A549 (cell line): ENCODE measurements at regions not wholly inside any gene's neighbourhood (a gene's known extent, or its start where the extent isn't known, plus 50 kb on each side); places are given as distances from the start of the nearest gene placed in this dataset.

Experiments
- CHD4 ChIP-seq: fragments of 200-600 bp; sonication (generic); IDR thresholded peaks from 2 replicates; pipeline ENCODE4 v1.6.1; 2016; ENCODE audit warnings: antibody characterized with exemption, mild to moderate bottlenecking, borderline replicate concordance
- EP300 ChIP-seq, 2 experiments: fragments of >200 bp; sonication (Bioruptor Twin); formaldehyde crosslinking; IDR thresholded peaks; 2 replicates in 1 of 2; 3 replicates in 1 of 2; pipeline ENCODE4 v1.6.1; 2016 to 2017
- JUN ChIP-seq, 2 experiments: fragments of >200 bp; sonication (Bioruptor Twin); formaldehyde crosslinking; IDR thresholded peaks; 2 replicates in 1 of 2; 3 replicates in 1 of 2; pipeline ENCODE4 v1.6.1; 2016 to 2017
- MAZ ChIP-seq: fragments of 150-350 bp; IDR thresholded peaks from 2 replicates; pipeline ENCODE4 v1.6.1; 2014; ENCODE audit warnings: antibody characterized with exemption, low read depth, low read length, borderline replicate concordance
- MYC ChIP-seq: IDR thresholded peaks from 2 replicates; pipeline ENCODE4 v1.6.1; 2012; ENCODE audit warnings: mild to moderate bottlenecking, inconsistent platforms, low read length, improper control_type of control experiment, borderline replicate concordance
- POLR2A ChIP-seq: IDR thresholded peaks from 2 replicates; pipeline ENCODE4 v1.6.1; 2012; ENCODE audit warnings: mild to moderate bottlenecking, low read length
- RNF2 ChIP-seq: fragments of 200-600 bp; sonication (generic); IDR thresholded peaks from 2 replicates; pipeline ENCODE4 v1.6.1; 2016; ENCODE audit warnings: low read depth, mild to moderate bottlenecking, antibody characterized with exemption, moderate library complexity, borderline replicate concordance
- TF ChIP-seq, protein P1 (sequence below): fragments of >200 bp; sonication (Bioruptor Twin); formaldehyde crosslinking; IDR thresholded peaks from 3 replicates; pipeline ENCODE4 v1.5.1; 2016
- TF ChIP-seq, protein P2 (sequence below): fragments of 450-650 bp; IDR thresholded peaks from 2 replicates; pipeline ENCODE4 v1.6.1; 2014; ENCODE audit warnings: antibody characterized with exemption

DNA sequence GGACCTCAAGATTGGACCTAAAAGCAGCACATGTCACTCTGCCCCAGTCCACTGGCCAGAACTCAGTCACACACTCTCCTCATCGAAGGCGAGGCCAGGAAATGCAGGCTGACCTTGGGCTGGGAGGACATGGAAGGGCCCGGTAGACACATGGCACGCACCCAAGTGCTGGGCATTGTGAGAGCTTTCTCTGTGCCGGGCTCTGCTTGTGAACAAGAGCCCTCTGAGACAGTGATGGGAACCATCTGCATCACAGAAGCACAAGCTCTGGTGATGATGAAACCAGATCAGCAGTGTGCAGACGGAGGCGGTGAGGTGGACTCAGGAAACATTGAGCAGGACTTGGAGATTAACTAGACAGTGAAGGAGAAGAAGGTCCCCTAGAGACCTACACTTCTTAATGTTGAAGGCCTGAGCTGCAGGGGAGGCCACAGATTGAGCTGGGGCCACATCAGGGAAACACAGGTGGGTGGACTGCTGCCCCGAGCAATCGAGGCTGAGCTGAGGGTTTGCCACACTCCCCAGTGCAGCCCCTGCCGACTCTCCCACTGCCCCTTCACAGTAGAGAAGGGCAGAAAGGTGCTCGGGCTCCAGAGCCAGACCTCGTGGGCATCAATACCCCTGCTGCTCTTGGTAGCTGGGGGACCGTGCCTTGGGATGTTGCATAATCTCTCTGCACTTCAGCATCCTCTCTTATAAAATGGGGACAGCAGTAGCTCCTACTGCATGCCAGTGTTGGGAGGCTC lies 1460.5 kb downstream of the TBC1D22A start:
- TF ChIP-seq, protein P1, sequence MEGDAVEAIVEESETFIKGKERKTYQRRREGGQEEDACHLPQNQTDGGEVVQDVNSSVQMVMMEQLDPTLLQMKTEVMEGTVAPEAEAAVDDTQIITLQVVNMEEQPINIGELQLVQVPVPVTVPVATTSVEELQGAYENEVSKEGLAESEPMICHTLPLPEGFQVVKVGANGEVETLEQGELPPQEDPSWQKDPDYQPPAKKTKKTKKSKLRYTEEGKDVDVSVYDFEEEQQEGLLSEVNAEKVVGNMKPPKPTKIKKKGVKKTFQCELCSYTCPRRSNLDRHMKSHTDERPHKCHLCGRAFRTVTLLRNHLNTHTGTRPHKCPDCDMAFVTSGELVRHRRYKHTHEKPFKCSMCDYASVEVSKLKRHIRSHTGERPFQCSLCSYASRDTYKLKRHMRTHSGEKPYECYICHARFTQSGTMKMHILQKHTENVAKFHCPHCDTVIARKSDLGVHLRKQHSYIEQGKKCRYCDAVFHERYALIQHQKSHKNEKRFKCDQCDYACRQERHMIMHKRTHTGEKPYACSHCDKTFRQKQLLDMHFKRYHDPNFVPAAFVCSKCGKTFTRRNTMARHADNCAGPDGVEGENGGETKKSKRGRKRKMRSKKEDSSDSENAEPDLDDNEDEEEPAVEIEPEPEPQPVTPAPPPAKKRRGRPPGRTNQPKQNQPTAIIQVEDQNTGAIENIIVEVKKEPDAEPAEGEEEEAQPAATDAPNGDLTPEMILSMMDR, result no peak
- TF ChIP-seq, protein P2, sequence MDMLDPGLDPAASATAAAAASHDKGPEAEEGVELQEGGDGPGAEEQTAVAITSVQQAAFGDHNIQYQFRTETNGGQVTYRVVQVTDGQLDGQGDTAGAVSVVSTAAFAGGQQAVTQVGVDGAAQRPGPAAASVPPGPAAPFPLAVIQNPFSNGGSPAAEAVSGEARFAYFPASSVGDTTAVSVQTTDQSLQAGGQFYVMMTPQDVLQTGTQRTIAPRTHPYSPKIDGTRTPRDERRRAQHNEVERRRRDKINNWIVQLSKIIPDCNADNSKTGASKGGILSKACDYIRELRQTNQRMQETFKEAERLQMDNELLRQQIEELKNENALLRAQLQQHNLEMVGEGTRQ, result no peak
- TF ChIP-seq CHD4, result no peak
- TF ChIP-seq MYC, result no peak
- TF ChIP-seq POLR2A, result no peak
- TF ChIP-seq MAZ, result no peak
- TF ChIP-seq EP300 (IDR thresholded peaks at IDR 0.05), result no peak
- no peak for TF ChIP-seq RNF2
- TF ChIP-seq JUN (IDR thresholded peaks at IDR 0.05), result no peak
